Neuron (in vitro differentiated cells): ENCODE measurements at regions not wholly inside any gene's neighbourhood (a gene's known extent, or its start where the extent isn't known, plus 50 kb on each side); places are given as distances from the start of the nearest gene placed in this dataset.

Source experiments
- H2AFZ ChIP-seq: one replicate; pipeline ENCODE4 v1.6.1; 2013; ENCODE audit warnings: low read depth, mild to moderate bottlenecking, inconsistent platforms, low read length, moderate library complexity
- H3K27me3 ChIP-seq: one replicate; pipeline ENCODE4 v1.6.1; 2013; ENCODE audit warnings: low read length; ENCODE audit not compliant: insufficient read depth
- H3K36me3 ChIP-seq: one replicate; pipeline ENCODE4 v1.6.1; 2013; ENCODE audit warnings: low read length; ENCODE audit not compliant: insufficient read depth
- H3K4me1 ChIP-seq: one replicate; pipeline ENCODE4 v1.6.1; 2013; ENCODE audit warnings: low read length; ENCODE audit not compliant: insufficient read depth
- H3K4me3 ChIP-seq: 2 replicates; pipeline ENCODE4 v1.5.1; 2013; ENCODE audit warnings: mild to moderate bottlenecking, low read length, moderate library complexity
- H3K9me3 ChIP-seq: one replicate; pipeline ENCODE4 v1.6.1; 2013; ENCODE audit warnings: low read length

DNA sequence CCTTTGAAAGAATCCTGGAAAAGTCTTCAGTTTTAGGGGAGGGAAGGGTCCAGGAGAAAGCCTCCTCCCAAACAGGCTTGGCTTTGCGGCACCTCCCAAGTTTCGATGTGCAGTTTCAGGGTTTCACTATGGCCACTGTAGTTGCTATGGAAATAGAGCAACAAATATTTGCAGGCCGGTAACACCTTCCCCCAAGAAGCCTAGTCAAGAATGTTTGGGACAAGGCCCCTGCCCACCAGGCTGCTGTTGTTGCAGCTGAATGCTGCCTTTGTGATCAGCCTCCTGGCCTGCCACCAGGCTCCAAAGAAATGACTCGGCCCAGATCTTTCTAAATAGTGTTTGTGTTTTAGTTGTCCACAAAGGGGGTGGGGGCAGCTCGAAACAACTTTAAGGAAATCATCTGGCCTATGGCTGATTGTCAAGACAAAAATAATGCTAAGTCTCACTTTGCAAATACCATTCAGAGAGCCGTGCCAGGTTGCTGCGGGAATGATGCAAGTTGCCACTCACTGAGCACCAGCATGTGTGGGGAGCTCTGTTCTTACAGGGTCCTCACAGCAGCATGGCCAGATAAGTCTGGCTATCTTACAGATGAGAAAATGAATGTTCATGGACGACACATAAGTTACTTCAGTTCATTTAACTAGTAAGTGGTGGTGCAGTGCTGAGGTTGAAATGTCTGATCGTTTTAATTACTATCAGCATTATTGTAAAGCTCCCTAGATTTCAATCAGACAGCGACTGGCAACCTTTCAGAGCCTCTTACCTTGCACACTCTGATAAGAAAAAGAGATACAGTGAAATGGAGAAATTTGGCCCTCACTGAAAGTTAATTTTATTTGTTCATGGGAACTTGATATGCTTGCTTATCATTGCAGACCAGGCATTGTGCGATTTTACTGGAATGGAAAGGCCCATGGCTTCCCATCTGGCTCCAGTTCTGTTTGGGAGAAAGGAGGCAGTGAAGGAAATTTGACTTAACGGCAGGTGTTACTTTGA lies 91.2 kb upstream of the JUN start:
- Histone ChIP-seq H3K27me3 (no peaks in the 10 kb centered on the region), H3K4me1 (peaks cover 23% of the 10 kb centered on the region), H3K36me3 (no peaks in the 10 kb centered on the region), H3K9me3 (no peaks in the 10 kb centered on the region), H3K4me3 (peak overlapping the region; percentile 26), H2AFZ (peak overlapping the region; percentile 75)

DNA sequence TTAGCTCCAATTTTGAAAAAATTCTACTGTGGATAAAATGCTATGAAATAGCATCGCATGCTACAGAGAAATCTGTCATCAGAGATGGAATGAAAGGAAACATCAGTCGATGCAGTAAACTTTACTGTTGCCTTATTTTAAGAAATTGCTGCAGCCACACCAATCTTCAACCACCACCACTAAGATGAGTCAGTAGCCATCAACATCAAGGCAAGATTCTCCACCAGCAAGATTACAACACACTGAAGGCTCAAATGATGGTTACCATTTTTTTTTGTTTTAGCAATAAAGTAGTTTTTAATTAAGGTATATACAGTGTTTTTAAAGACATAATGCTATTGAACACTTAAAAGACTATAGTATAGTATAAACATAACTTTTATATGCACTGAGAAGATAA lies 95.6 kb upstream of the JUN start:
- Histone ChIP-seq H3K36me3 (no peaks in the 10 kb centered on the region), H3K4me1 (peaks cover 24% of the 10 kb centered on the region), H2AFZ (no peak overlapping the region), H3K9me3 (no peaks in the 10 kb centered on the region), H3K4me3 (no peak overlapping the region), H3K27me3 (no peaks in the 10 kb centered on the region)

DNA sequence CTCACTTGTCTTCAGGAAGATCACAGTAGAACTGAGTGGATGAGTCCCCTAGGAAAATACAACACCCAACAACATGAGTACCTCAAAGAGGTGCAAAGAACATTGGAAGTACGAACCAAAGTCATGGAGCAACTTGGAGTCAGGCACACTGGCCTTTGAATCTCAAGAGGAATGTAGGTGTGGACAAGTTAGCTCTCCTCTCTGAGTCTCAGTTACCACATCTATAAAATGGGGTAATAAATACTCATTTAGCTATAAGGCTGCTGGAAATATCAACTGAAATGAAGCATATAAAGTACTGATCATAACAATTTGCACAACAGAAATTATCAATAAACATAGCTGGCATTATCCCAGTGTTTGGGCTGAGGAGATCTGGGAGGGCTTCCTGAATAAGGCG lies 96.7 kb upstream of the JUN start:
- Histone ChIP-seq H3K4me3 (no peak overlapping the region), H3K36me3 (no peaks in the 10 kb centered on the region), H2AFZ (no peak overlapping the region), H3K27me3 (no peaks in the 10 kb centered on the region), H3K9me3 (no peaks in the 10 kb centered on the region), H3K4me1 (peaks cover 13% of the 10 kb centered on the region)

DNA sequence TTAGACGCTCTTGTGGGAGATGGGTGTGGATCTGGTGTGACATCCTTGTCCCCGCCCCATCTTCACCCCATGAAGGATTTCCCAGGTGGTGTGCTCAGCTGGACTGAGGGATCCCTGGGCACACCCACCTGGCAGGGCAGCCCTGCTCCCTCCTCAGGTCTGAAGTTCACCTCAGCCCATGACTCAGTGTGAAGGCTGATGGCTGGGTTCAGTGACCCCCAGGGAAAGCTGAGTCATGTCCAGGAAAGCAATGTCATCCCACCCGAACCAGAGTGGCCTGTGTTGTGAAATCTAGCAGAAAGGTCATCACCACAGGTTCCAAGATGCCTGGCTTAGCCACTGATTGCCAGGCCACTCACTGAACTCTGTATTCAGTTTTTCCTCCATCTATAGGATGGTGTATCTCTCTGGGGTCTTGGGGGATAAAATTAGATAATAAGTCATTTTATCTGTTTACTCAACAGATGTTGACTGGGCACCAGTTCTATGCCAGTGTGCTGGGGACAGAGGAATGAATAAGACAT lies 97.7 kb upstream of the JUN start:
- H3K36me3 ChIP-seq, result no peaks in the 10 kb centered on the region
- no peaks in the 10 kb centered on the region for H3K27me3 ChIP-seq
- no peaks in the 10 kb centered on the region for H3K9me3 ChIP-seq
- H2AFZ ChIP-seq, result no peak overlapping the region
- H3K4me3 ChIP-seq, result no peak overlapping the region
- H3K4me1 ChIP-seq, result peaks cover 8% of the 10 kb centered on the region

DNA sequence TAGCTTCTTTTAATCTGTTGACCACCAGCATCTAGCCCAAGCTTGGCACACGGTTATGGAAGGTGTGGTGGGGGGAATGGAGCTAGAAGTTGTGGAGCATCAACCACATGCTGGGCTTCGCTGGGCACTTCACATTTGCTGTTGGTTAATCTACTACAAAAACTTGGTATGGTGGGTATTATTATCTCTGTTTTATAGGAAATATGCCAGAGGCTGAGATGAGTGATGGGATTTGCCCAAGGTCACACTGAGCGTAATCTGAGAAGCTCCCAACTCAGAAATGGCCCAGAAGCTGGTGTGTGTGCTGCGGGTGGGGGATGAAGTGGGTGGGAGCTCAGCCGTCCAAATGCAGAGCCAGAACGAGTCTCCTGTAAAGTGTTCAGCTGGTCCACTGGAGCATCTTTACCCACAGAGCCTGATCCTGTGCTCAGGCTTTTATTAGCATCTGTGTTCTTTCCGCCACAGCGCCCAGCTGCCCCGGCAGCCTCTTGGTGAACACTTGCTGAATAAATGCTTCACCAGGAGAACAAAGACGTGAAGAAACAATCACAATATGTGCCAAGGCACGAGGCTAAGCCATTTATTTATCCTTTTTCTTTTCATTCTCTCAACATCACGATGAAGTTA lies 98.6 kb upstream of the JUN start:
- Histone ChIP-seq H3K36me3 (no peaks in the 10 kb centered on the region), H3K4me3 (no peak overlapping the region), H2AFZ (no peak overlapping the region), H3K4me1 (peaks cover 8% of the 10 kb centered on the region), H3K27me3 (no peaks in the 10 kb centered on the region), H3K9me3 (no peaks in the 10 kb centered on the region)

DNA sequence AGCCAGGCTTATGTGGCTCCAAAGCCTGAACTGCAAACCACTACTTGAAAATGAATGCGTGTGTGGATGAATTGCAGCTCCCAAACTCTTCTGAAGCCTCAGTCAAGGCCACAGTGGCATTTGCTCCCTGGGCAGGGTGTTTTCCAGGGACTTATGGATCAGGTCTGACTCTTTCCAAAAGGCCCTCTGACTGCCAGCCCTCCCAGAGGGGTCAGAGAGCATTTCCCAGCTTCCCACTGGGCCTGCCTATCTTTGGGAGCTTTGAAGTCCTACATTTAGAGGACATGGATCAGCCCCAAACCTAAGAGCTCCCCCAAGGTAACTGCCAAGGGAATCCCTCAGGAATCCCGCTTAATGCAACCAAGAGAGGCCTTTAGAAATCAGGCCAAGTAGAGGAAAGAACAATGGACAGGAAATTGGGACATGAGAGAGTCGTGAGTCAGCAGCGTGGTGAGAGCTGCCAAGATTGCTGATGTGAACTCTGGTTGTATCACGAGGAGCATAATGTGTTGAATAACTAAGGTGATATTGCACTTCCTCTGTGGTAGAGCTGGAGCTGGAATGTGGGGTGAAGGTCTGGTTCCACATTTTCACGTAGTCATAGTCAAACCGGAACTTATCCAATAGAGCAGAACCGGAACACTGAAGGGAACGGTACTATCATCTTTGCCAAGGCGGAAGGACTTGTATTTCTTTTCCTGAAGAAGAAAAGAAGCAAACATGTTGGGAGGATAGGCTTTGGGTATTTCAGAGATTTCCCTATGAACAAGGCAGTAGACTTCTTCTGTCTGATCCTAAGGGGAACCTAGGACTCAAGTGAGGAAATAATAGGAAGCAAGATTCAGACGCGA lies 99.4 kb upstream of the JUN start:
- H3K27me3 ChIP-seq, result no peaks in the 10 kb centered on the region

DNA sequence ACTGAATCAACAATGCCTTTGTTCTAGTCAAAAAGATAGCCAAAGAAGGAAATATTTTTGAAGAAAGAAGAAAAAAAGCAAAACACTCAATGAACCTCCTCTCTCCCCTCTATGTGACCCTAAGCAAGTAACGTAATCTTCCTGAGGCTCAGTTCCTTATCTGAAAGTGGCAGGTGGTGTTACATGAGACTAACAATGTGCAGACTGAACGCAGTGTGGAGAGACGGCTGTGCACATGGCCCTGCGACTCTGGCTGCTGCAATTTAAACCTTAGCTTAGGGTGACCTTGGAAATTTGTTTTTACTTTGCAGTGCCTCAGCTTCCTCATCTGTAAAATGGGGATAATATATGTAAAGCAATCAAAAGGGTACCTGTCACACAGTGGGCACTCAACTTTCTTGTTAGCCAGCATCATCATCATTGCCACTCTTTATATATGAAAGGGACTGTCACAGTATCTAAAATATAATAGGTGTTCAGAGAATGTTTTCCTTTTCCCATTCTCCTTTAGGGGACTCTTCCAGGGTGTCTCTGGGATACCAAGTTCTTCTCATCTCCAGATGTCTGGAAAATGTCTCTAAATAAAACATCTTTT lies 100.1 kb upstream of the JUN start:
- H2AFZ ChIP-seq, result no peak overlapping the region
- H3K4me3 ChIP-seq, result no peak overlapping the region
- H3K36me3 ChIP-seq, result no peaks in the 10 kb centered on the region
- no peaks in the 10 kb centered on the region for H3K27me3 ChIP-seq
- H3K4me1 ChIP-seq, result peaks cover 8% of the 10 kb centered on the region
- H3K9me3 ChIP-seq, result no peaks in the 10 kb centered on the region

More for the DNA sequence above, 99.4 kb upstream of the JUN start:
- Histone ChIP-seq H3K9me3 (no peaks in the 10 kb centered on the region), H3K4me3 (no peak overlapping the region), H2AFZ (no peak overlapping the region), H3K4me1 (peaks cover 8% of the 10 kb centered on the region), H3K36me3 (no peaks in the 10 kb centered on the region)

DNA sequence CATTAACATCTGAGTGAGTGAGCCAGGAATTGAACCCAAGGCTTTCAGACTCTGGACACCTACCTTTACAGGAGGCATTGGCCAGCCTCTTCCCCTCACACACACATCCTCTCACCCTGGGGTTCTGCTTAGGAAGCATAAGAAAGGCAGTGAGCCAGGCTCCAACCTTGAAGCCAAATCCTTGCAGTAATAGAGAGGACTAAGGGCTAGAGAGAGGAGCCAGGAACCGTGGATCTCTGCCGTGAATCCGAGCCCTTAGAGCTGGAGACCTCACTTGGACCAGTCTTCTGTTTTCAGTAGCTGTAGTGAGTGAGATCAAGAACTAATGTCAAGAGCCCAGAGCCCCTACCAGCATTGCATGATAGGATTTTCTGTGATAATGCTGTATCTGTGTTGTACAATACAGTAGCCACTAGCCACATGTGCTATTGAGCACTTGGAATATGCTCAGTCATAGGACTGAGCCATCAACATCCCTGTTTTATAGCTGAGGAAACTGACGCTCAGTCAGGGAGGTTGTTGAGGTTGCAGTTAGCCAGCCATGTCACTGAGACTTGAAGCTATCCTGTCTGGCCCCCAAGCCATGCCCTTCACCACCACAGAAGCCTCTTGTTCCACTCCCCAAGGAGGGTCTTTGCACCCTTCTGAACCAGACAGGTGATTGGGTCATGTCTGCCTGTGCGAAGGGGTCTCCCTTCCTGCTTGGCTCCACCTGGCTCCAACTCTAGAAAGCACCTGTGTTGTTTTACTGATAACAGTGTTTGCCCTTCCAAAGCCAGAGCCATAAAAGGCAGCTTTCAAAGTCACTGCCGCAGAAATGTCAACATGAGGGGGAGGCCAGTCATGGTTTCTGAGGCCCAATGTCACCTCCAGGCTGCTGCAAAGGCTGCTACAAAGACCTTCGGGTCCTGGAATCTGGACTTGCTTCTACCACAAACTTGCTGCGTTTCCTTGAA lies 101.1 kb upstream of the JUN start:
- Histone ChIP-seq H3K4me1 (peaks cover 8% of the 10 kb centered on the region), H3K4me3 (no peak overlapping the region), H2AFZ (no peak overlapping the region), H3K36me3 (no peaks in the 10 kb centered on the region), H3K27me3 (no peaks in the 10 kb centered on the region), H3K9me3 (no peaks in the 10 kb centered on the region)

DNA sequence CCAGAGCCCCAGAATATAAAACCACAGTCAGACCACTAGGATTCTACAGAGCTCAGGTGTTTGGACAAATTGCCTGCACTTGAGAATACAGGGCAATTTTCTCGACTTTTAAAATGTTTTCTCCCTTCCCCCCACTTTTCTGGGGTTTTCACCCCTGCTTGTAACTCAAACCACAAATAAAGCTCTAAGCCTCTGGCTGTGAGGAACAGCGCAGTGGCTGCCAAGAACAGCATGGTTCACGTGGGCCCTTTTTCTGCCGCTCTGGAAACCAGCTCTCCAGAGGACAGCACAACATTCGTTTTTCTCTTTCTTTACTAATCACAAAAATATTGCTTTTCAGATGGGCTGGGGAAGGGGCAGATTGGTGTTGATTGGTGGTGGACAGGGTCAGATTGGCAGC lies 102.2 kb upstream of the JUN start:
- no peaks in the 10 kb centered on the region for H3K36me3 ChIP-seq
- peaks cover 8% of the 10 kb centered on the region for H3K4me1 ChIP-seq
- H3K9me3 ChIP-seq, result no peaks in the 10 kb centered on the region
- H2AFZ ChIP-seq, result no peak overlapping the region
- H3K4me3 ChIP-seq, result no peak overlapping the region
- no peaks in the 10 kb centered on the region for H3K27me3 ChIP-seq

DNA sequence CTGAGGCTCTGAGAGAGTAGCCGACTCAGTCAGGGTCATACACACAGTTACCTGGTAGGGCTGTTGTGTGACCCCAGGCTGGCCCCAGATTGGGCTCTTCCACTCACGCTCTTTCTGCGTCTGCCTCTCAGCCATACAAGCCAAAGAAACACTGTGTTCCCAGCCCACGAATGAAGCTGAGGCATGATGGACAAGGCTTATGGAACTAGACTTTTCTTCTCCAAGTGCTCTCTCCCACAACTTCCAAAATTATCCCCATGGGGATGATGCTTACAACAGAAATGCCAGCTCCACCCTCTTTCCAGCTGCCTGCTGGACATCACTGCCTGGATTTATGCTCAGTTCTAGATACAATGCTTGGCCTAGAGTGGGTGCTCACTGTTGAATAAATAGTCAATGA lies 102.8 kb upstream of the JUN start:
- H2AFZ ChIP-seq, result no peak overlapping the region
- H3K9me3 ChIP-seq, result no peaks in the 10 kb centered on the region
- no peaks in the 10 kb centered on the region for H3K36me3 ChIP-seq
- H3K27me3 ChIP-seq, result no peaks in the 10 kb centered on the region
- H3K4me1 ChIP-seq, result peaks cover 8% of the 10 kb centered on the region
- no peak overlapping the region for H3K4me3 ChIP-seq

DNA sequence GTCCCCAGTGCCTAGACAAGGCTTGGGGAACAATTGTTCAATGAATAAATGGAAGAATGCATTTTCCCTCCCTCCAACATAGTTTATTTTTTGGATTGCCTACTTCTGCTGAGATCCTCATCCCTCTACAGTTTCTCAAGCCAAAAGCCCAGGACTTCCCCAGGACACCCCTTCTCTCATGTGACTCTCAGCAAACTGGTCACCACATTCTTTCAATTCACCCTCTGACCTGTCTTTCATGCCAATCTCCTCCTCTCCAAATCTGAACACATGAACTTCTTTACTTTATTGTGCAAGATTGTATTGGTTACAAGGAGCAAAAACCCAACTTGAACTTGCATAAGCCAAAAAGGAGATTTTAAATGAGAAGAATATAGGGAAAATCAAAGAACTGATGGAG lies 103.2 kb upstream of the JUN start:
- Histone ChIP-seq H2AFZ (no peak overlapping the region), H3K4me1 (peaks cover 8% of the 10 kb centered on the region), H3K9me3 (no peaks in the 10 kb centered on the region), H3K27me3 (no peaks in the 10 kb centered on the region), H3K4me3 (no peak overlapping the region), H3K36me3 (no peaks in the 10 kb centered on the region)

DNA sequence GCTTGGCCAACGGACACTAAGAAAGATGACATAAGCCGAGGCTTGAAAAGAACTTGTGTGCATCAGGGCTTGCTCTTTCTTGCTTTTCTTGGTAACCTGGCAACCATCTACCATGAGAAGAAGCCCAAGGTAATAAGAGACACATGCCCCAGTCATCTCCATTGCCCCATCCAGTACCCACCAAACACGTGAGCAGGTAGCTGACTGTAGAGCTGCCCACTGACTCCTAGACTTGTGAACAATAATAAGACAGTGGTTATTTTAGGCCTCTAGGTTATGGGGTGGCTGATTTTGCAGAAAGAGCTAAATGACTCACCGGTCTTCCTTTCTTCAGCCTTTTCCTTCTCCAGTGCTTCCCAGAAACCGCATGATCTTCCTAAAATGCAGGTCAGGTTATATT lies 105.0 kb upstream of the JUN start:
- H2AFZ ChIP-seq, result no peak overlapping the region
- H3K4me3 ChIP-seq, result no peak overlapping the region
- H3K27me3 ChIP-seq, result no peaks in the 10 kb centered on the region
- no peaks in the 10 kb centered on the region for H3K9me3 ChIP-seq
- no peaks in the 10 kb centered on the region for H3K36me3 ChIP-seq
- H3K4me1 ChIP-seq, result no peaks in the 10 kb centered on the region
